ENCODE measurements at regions not wholly inside any gene's neighbourhood (a gene's known extent, or its start where the extent isn't known, plus 50 kb on each side); places are given as distances from the start of the nearest gene placed in this dataset.

DNA sequence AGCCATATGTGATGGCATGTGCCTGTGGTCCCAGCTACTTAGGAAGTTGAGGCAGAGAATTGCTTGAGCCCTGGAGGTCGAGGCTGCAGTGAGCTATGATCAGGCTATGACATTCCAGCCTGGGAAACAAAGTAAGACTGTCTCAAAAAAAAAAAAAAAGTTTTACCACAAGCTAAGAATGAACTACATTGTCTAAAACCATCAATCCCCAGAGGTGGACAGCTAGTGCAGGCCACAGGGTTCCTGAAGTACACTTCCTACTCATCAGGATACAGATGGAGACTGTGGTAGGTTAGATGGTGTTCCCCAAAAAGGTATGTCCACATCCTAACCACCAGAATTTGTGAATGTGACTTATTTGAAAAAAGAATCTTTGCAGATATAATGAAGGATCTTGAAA, 63.5 kb upstream of the DOCK9 start:
- Histone ChIP-seq H3K4me1 (ENCODE audit: insufficient read depth, low read length) (peaks cover 57% of the 10 kb centered on the region), H3K9ac (ENCODE audit: low read length) (no peak overlapping the region), H3K27ac (ENCODE audit: low read depth, low read length) (no peak overlapping the region), H3K4me3 (ENCODE audit: low read depth in 1 of 2, low read length in 2 of 2) (no peak overlapping the region), H3K9me3 (ENCODE audit: low read length) (no peaks in the 10 kb centered on the region), H3K27me3 (ENCODE audit: control insufficient read depth in 1 of 2, insufficient read depth in 2 of 2, low read length in 2 of 2) (no peaks in the 10 kb centered on the region), H3K36me3 (ENCODE audit: insufficient read depth, low read length) (no peaks in the 10 kb centered on the region)

DNA sequence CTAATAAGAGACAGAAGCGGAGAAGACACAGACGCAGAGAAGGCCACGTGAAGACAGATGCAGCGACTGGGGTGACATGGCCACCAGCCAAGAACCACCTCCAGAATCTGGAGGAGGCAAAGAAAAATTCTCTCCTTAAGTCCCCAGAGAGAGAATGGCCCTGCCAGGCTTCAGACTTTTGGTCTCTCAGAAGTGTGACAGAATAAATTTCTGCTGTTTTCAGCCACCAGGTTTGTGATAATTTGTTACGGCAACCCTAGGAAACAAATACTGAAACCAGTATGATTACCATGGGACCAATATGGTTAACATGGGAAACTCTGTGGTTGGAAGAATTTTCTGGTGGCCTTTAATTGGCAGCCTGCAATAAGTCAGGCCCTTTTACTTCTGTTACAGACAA, 63.9 kb upstream of the DOCK9 start:
- H3K4me1 ChIP-seq (ENCODE audit: insufficient read depth, low read length), result peaks cover 61% of the 10 kb centered on the region

DNA sequence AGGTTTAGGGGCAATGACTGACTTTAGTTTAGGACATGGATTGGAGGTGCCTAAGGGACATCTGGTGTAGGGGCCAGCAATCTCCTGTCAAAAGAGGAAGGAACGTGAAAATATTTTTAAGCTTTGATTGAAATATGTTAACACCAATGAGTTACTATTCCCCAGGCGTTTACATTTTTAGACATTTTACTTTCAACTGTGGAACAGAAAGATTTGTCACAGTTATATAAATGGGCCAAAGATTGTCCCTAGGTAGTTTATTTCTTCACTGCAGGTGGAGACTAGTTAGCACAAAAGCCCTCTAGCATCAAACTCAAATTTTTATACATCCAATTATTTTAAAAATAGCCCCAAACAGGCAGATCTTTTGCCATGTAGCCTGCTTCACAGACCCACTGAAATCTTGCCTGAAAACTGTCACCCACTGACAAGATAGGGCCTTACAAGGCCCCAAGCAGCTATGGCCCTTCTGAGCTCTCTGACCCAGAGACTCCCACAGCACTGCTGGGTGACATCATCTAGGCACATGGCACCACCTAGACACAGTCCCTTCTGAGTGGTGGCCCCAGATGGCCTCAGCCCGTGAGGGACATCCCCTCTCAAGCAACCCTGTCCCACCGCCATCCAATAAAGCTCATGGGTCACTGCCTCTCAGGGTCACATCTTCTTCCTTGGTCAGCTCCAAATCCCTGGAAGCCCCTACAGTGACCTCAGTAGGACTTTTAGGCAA, 64.8 kb upstream of the DOCK9 start:
- H3K9ac ChIP-seq (ENCODE audit: low read length), result no peak overlapping the region
- H3K27me3 ChIP-seq (ENCODE audit: control insufficient read depth in 1 of 2, insufficient read depth in 2 of 2, low read length in 2 of 2), result no peaks in the 10 kb centered on the region
- H3K27ac ChIP-seq (ENCODE audit: low read depth, low read length), result no peak overlapping the region
- no peaks in the 10 kb centered on the region for H3K36me3 ChIP-seq (ENCODE audit: insufficient read depth, low read length)
- peaks cover 69% of the 10 kb centered on the region for H3K4me1 ChIP-seq (ENCODE audit: insufficient read depth, low read length)
- H3K4me3 ChIP-seq (ENCODE audit: low read depth in 1 of 2, low read length in 2 of 2), result no peak overlapping the region
- H3K9me3 ChIP-seq (ENCODE audit: low read length), result no peaks in the 10 kb centered on the region

More for the DNA sequence above, 63.9 kb upstream of the DOCK9 start:
- Histone ChIP-seq H3K4me3 (ENCODE audit: low read depth in 1 of 2, low read length in 2 of 2) (no peak overlapping the region), H3K27me3 (ENCODE audit: control insufficient read depth in 1 of 2, insufficient read depth in 2 of 2, low read length in 2 of 2) (no peaks in the 10 kb centered on the region), H3K27ac (ENCODE audit: low read depth, low read length) (no peak overlapping the region), H3K36me3 (ENCODE audit: insufficient read depth, low read length) (no peaks in the 10 kb centered on the region), H3K9me3 (ENCODE audit: low read length) (no peaks in the 10 kb centered on the region), H3K9ac (ENCODE audit: low read length) (no peak overlapping the region)

DNA sequence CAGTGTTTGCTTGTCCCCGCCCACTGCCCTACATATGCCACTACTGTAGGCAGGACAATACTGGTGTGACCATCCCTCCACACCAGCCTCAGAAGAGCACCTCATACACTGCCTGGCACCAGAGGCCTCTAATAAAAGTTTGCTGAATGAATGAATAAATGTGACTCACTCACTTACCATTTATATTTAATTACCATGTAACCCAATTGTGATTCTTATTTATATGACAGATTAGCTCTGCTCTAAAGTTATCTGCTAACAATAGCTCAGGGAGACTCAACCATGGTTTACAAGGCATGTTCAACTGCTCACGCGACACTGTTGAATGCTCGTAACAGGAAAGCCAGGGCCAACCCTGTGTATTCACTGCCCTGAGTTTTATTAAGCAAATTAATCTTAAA, 66.0 kb upstream of the DOCK9 start:
- Histone ChIP-seq H3K4me3 (ENCODE audit: low read depth in 1 of 2, low read length in 2 of 2) (no peak overlapping the region), H3K27ac (ENCODE audit: low read depth, low read length) (no peak overlapping the region), H3K9ac (ENCODE audit: low read length) (no peak overlapping the region), H3K36me3 (ENCODE audit: insufficient read depth, low read length) (no peaks in the 10 kb centered on the region), H3K27me3 (ENCODE audit: control insufficient read depth in 1 of 2, insufficient read depth in 2 of 2, low read length in 2 of 2) (no peaks in the 10 kb centered on the region), H3K9me3 (ENCODE audit: low read length) (no peaks in the 10 kb centered on the region), H3K4me1 (ENCODE audit: insufficient read depth, low read length) (peaks cover 76% of the 10 kb centered on the region)

DNA sequence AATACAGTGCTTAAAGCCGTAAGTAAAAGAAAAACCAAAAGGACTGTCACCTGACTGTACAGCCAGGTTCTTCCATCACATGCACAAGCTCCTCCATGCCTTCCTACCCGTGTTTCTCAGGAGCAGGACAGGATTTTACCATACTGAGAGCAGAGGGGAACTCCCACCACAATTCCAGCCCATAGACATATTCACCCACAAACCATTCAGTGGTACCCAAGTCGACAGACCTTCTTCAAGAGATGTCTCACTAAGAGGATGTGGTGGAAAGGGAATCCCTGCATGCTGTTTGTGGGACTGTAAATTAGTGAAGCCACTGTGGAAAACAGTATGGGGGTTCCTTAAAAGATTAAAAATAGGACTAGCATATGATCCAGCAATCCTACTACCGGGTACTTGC, 66.9 kb upstream of the DOCK9 start:
- Histone ChIP-seq H3K27ac (ENCODE audit: low read depth, low read length) (no peak overlapping the region), H3K36me3 (ENCODE audit: insufficient read depth, low read length) (no peaks in the 10 kb centered on the region), H3K9ac (ENCODE audit: low read length) (no peak overlapping the region), H3K4me1 (ENCODE audit: insufficient read depth, low read length) (peaks cover 71% of the 10 kb centered on the region), H3K27me3 (ENCODE audit: control insufficient read depth in 1 of 2, insufficient read depth in 2 of 2, low read length in 2 of 2) (no peaks in the 10 kb centered on the region), H3K9me3 (ENCODE audit: low read length) (no peaks in the 10 kb centered on the region), H3K4me3 (ENCODE audit: low read depth in 1 of 2, low read length in 2 of 2) (no peak overlapping the region)

DNA sequence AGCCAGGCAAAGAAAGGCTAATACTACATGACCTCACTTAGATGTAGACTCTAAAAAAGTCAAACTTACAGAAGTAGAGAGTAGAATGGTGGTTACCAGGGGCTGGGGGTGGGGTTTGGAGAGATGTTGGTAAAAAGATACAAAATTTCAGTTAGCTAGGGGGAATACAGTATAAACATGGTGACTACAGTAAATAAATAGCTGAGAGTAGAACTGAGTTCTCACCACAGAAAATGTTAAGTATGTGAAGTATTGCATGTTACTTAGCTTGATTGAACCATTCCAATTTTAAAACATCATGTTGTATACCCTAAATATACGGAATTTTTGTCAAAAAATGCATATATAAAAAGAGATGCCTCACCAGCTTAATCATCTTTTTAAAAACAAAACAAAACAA, 67.5 kb upstream of the DOCK9 start:
- Histone ChIP-seq H3K27ac (ENCODE audit: low read depth, low read length) (no peak overlapping the region), H3K9ac (ENCODE audit: low read length) (no peak overlapping the region)

DNA sequence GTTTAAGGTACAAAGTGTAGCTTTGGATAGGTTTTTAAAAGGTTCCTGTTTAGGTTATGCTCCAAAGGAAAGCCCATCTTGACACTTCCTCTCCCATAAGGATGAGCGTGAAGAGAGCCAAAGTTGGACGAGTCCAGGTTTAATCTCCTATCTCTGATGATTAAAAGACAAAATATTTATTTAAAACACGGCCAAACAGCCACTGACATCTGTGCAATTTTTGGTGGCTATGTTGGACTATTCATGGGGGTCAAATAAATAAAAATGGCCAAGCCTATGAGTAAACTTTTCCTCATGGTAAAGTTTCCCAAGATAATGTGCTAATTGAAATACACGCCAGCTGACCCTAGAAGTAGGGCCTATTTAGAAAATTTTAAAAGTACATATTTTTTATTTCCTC, 69.0 kb upstream of the DOCK9 start:
- H3K4me3 ChIP-seq (ENCODE audit: low read depth in 1 of 2, low read length in 2 of 2), result no peak overlapping the region
- no peak overlapping the region for H3K27ac ChIP-seq (ENCODE audit: low read depth, low read length)
- H3K9me3 ChIP-seq (ENCODE audit: low read length), result no peaks in the 10 kb centered on the region
- no peaks in the 10 kb centered on the region for H3K36me3 ChIP-seq (ENCODE audit: insufficient read depth, low read length)
- H3K27me3 ChIP-seq (ENCODE audit: control insufficient read depth in 1 of 2, insufficient read depth in 2 of 2, low read length in 2 of 2), result no peaks in the 10 kb centered on the region
- H3K9ac ChIP-seq (ENCODE audit: low read length), result no peak overlapping the region
- peaks cover 74% of the 10 kb centered on the region for H3K4me1 ChIP-seq (ENCODE audit: insufficient read depth, low read length)

More for the DNA sequence above, 67.5 kb upstream of the DOCK9 start:
- no peaks in the 10 kb centered on the region for H3K36me3 ChIP-seq (ENCODE audit: insufficient read depth, low read length)
- no peaks in the 10 kb centered on the region for H3K27me3 ChIP-seq (ENCODE audit: control insufficient read depth in 1 of 2, insufficient read depth in 2 of 2, low read length in 2 of 2)
- H3K9me3 ChIP-seq (ENCODE audit: low read length), result no peaks in the 10 kb centered on the region
- peaks cover 67% of the 10 kb centered on the region for H3K4me1 ChIP-seq (ENCODE audit: insufficient read depth, low read length)
- H3K4me3 ChIP-seq (ENCODE audit: low read depth in 1 of 2, low read length in 2 of 2), result no peak overlapping the region

DNA sequence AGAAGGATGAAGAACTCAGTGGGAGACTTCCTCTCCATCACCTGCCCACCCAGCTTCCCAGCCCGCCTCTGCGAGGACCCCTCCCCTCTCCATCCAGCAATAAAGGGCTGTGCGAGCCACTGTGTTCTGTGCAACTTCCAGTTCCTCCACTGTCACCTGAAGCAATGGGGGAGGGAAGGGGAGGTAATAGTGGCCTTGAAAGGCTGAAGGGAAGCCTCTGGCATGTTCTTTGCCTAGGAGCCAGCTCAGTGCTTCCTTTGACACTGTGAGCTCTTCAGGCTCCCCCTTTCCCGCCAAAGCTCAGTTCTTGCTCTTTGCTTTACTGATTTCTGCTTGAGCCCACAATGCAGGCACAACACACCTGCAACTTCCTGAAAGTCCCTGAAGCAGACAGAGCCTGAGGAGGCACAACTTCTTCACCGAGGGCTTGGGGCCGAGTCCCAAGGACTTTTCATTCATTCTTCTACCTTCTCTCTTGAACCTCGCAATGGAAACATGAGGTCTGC, 73.2 kb upstream of the DOCK9 start:
- no peaks in the 10 kb centered on the region for H3K27me3 ChIP-seq (ENCODE audit: control insufficient read depth in 1 of 2, insufficient read depth in 2 of 2, low read length in 2 of 2)
- no peak overlapping the region for H3K4me3 ChIP-seq (ENCODE audit: low read depth in 1 of 2, low read length in 2 of 2)
- H3K27ac ChIP-seq (ENCODE audit: low read depth, low read length), result no peak overlapping the region
- no peaks in the 10 kb centered on the region for H3K9me3 ChIP-seq (ENCODE audit: low read length)
- H3K36me3 ChIP-seq (ENCODE audit: insufficient read depth, low read length), result no peaks in the 10 kb centered on the region
- H3K9ac ChIP-seq (ENCODE audit: low read length), result no peak overlapping the region
- H3K4me1 ChIP-seq (ENCODE audit: insufficient read depth, low read length), result peaks cover 78% of the 10 kb centered on the region

DNA sequence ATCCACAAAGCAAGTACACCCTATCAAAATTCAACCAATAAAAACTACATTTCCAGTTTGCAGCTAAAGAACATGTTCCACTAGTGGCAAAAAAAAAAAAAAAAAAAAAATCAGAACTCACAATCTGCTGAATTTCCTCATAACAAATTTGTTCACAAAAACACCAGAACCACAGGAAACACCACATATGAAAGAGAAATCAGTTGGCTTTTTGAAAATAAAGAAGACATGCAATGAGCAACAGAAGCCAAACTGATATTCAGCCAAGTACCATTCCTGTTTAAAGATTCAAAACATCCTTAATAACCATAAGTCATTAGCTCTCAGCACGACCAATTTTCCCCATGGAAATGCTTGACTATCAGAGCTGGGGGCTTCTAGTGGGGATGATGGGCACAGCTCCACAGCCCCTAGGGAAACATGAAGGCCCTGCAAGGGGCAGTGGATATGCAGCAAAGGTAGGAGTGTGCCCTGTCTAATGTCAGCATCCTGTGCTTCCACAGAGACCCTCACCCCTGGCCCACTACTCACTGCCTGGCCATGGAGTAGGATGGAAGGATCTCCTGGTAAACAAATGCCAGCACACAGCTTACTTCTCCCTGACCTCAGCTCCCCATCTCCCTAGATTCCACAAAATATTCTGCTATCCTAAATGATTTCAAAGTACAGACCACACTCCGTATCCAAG, 74.0 kb upstream of the DOCK9 start:
- Histone ChIP-seq H3K9ac (ENCODE audit: low read length) (no peak overlapping the region), H3K9me3 (ENCODE audit: low read length) (no peaks in the 10 kb centered on the region), H3K4me1 (ENCODE audit: insufficient read depth, low read length) (peaks cover 75% of the 10 kb centered on the region), H3K27me3 (ENCODE audit: control insufficient read depth in 1 of 2, insufficient read depth in 2 of 2, low read length in 2 of 2) (no peaks in the 10 kb centered on the region), H3K4me3 (ENCODE audit: low read depth in 1 of 2, low read length in 2 of 2) (no peak overlapping the region), H3K36me3 (ENCODE audit: insufficient read depth, low read length) (no peaks in the 10 kb centered on the region), H3K27ac (ENCODE audit: low read depth, low read length) (no peak overlapping the region)

DNA sequence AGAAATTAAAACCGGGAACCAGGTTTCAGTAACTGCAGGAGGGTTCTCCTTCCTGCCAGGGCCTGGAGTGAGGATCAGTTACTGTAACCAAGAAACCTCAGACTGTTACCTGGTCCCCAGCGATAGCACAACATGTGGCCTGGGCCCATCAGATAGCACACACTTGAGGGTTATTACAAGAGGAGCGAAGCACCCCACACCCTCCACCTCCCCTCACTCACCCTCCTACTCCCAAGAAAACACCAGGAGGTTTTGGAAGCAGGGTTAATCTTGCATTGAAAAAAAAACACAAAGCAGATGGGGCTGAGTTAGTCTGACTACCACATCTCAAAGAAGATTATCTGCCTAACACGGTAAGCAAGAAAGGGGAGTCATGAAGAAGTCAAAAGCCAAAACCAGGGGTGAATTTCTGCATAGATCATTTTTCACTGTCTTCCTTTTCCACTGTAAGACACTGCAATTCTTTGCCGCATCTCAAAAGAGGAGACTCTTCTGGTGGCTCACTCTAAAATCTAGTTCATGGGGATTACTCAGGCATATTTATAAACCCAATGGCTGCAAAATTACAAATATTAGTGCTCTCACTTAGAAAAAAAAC, 75.9 kb upstream of the DOCK9 start:
- no peak overlapping the region for H3K9ac ChIP-seq (ENCODE audit: low read length)
- no peaks in the 10 kb centered on the region for H3K27me3 ChIP-seq (ENCODE audit: control insufficient read depth in 1 of 2, insufficient read depth in 2 of 2, low read length in 2 of 2)
- no peaks in the 10 kb centered on the region for H3K36me3 ChIP-seq (ENCODE audit: insufficient read depth, low read length)
- H3K4me3 ChIP-seq (ENCODE audit: low read depth in 1 of 2, low read length in 2 of 2), result no peak overlapping the region
- no peaks in the 10 kb centered on the region for H3K9me3 ChIP-seq (ENCODE audit: low read length)
- peak overlapping the region; percentile 70 for H3K27ac ChIP-seq (ENCODE audit: low read depth, low read length)
- H3K4me1 ChIP-seq (ENCODE audit: insufficient read depth, low read length), result peaks cover 77% of the 10 kb centered on the region

DNA sequence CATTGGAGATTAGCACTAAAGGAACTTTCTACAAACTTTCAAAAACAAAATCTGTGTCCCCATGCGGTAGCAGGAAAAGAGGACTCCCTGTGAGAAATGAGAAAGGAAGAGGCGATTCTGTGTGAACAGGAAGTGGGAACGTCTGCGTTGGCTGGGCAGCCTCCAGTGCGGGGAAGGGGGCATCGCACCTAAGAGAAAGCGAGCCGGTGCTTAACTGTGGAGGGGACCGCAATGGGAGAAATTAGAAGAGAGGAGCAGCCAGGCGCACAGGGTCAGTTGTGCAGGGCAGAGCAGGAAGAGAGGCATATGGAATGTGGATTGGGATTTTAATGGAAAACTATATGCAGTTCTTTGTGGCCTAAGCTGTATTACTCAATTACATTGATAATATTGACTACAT, 77.4 kb upstream of the DOCK9 start:
- Histone ChIP-seq H3K4me1 (ENCODE audit: insufficient read depth, low read length) (peaks cover 88% of the 10 kb centered on the region), H3K9ac (ENCODE audit: low read length) (no peak overlapping the region), H3K27me3 (ENCODE audit: control insufficient read depth in 1 of 2, insufficient read depth in 2 of 2, low read length in 2 of 2) (no peaks in the 10 kb centered on the region), H3K27ac (ENCODE audit: low read depth, low read length) (peak overlapping the region; percentile 70), H3K4me3 (ENCODE audit: low read depth in 1 of 2, low read length in 2 of 2) (no peak overlapping the region), H3K36me3 (ENCODE audit: insufficient read depth, low read length) (no peaks in the 10 kb centered on the region), H3K9me3 (ENCODE audit: low read length) (no peaks in the 10 kb centered on the region)

All from muscle layer of colon (tissue), 2 donors.